ENCODE measurements at regions not wholly inside any gene's neighbourhood (a gene's known extent, or its start where the extent isn't known, plus 50 kb on each side); places are given as distances from the start of the nearest gene placed in this dataset.

GRCh38 chr6:163721922-163722692, 307.6 kb downstream of the QKI start:
- no peak for DNase-seq (ENCODE audit: low read depth in 2 of 2)

- no peak for DNase-seq (ENCODE audit: low read depth in 2 of 2)
Measured at GRCh38 chr6:163721435-163721834, 306.9 kb downstream of the QKI start.

GRCh38 chr6:163720460-163721235, 306.1 kb downstream of the QKI start:
- no peak for DNase-seq (ENCODE audit: low read depth in 2 of 2)

- DNase-seq (ENCODE audit: low read depth in 2 of 2) = no peak
Measured at GRCh38 chr6:163720005-163720404, 305.5 kb downstream of the QKI start.

- no peak for DNase-seq (ENCODE audit: low read depth in 2 of 2)
Measured at GRCh38 chr6:163719028-163719742, 304.7 kb downstream of the QKI start.

- DNase-seq (ENCODE audit: low read depth in 2 of 2) = no peak
Measured at GRCh38 chr6:163718537-163718936, 304.0 kb downstream of the QKI start.

- no peak for DNase-seq (ENCODE audit: low read depth in 2 of 2)
Measured at GRCh38 chr6:163717106-163717764, 302.7 kb downstream of the QKI start.

- DNase-seq (ENCODE audit: low read depth in 2 of 2) = no peak
Measured at GRCh38 chr6:163716690-163717089, 302.2 kb downstream of the QKI start.

GRCh38 chr6:163715846-163716245, 301.3 kb downstream of the QKI start:
- DNase-seq (ENCODE audit: low read depth in 2 of 2) = no peak

- DNase-seq (ENCODE audit: low read depth in 2 of 2) = no peak
Measured at GRCh38 chr6:163714179-163714578, 299.7 kb downstream of the QKI start.

GRCh38 chr6:163712981-163713380, 298.5 kb downstream of the QKI start:
- DNase-seq (ENCODE audit: low read depth in 2 of 2) = no peak

GRCh38 chr6:163712566-163712961, 298.0 kb downstream of the QKI start:
- DNase-seq (ENCODE audit: low read depth in 2 of 2) = no peak

- no peak for DNase-seq (ENCODE audit: low read depth in 2 of 2)
Measured at GRCh38 chr6:163711615-163712565, 297.4 kb downstream of the QKI start.

- no peak for DNase-seq (ENCODE audit: low read depth in 2 of 2)
Measured at GRCh38 chr6:163710532-163711470, 296.3 kb downstream of the QKI start.

GRCh38 chr6:163709693-163710092, 295.2 kb downstream of the QKI start:
- DNase-seq (ENCODE audit: low read depth in 2 of 2) = no peak

GRCh38 chr6:163709255-163709654, 294.7 kb downstream of the QKI start:
- no peak for DNase-seq (ENCODE audit: low read depth in 2 of 2)

GRCh38 chr6:163708466-163708865, 293.9 kb downstream of the QKI start:
- no peak for DNase-seq (ENCODE audit: low read depth in 2 of 2)

GRCh38 chr6:163707387-163708355, 293.2 kb downstream of the QKI start:
- no peak for DNase-seq (ENCODE audit: low read depth in 2 of 2)
